DND-41 (cell line): ENCODE measurements at regions not wholly inside any gene's neighbourhood (a gene's known extent, or its start where the extent isn't known, plus 50 kb on each side); places are given as distances from the start of the nearest gene placed in this dataset.

Source experiments
- ATAC-seq: fragments of 200-7000 bp; cut with Tn5 transposase; 3 replicates; pipeline ENCODE4 v1.9.1; 2021; ENCODE audit warnings: low read depth; ENCODE audit not compliant: insufficient read depth
- DNase-seq: peaks from one replicate; pipeline ENCODE4 v3.0.0-alpha.2; 2020
- H2AFZ ChIP-seq: 2 replicates; pipeline ENCODE4 v1.6.0; 2012; ENCODE audit warnings: low read depth, low read length
- H3K27ac ChIP-seq: 2 replicates; pipeline ENCODE4 v1.5.1; 2012; ENCODE audit warnings: low read length, inconsistent platforms
- H3K27me3 ChIP-seq: fragments of 200-600 bp; sonication (generic); 2 replicates; pipeline ENCODE4 v1.6.0; 2012; ENCODE audit warnings: low read length, mild to moderate bottlenecking, inconsistent platforms; ENCODE audit not compliant: insufficient read depth, poor library complexity
- H3K36me3 ChIP-seq: 2 replicates; pipeline ENCODE4 v1.5.1; 2012; ENCODE audit warnings: low read length, inconsistent platforms; ENCODE audit not compliant: insufficient read depth
- H3K4me1 ChIP-seq: 2 replicates; pipeline ENCODE4 v1.5.1; 2012; ENCODE audit warnings: mild to moderate bottlenecking, low read length; ENCODE audit not compliant: insufficient read depth
- H3K4me2 ChIP-seq: 2 replicates; pipeline ENCODE4 v1.6.0; 2012; ENCODE audit warnings: mild to moderate bottlenecking, moderate library complexity, low read length, inconsistent platforms; ENCODE audit not compliant: insufficient read depth
- H3K4me3 ChIP-seq, 2 experiments: fragments of 200-600 bp in 1 of 2; shearing (Covaris generic) in 1 of 2; 2 replicates each; pipeline ENCODE4 v1.5.1; 2012 to 2016; ENCODE audit warnings: inconsistent platforms in 2 of 2, low read length in 2 of 2, mild to moderate bottlenecking in 2 of 2, low read depth in 1 of 2, moderate library complexity in 1 of 2
- H3K79me2 ChIP-seq: 2 replicates; pipeline ENCODE4 v1.6.0; 2012; ENCODE audit warnings: low read length, inconsistent platforms; ENCODE audit not compliant: insufficient read depth
- H3K9ac ChIP-seq: 2 replicates; pipeline ENCODE4 v1.6.0; 2012; ENCODE audit warnings: low read depth, mild to moderate bottlenecking, inconsistent platforms, low read length, moderate library complexity
- H3K9me3 ChIP-seq: 2 replicates; pipeline ENCODE4 v1.5.1; 2012; ENCODE audit warnings: low read length, moderate library complexity, mild to moderate bottlenecking, inconsistent platforms; ENCODE audit not compliant: insufficient read depth, severe bottlenecking
- H4K20me1 ChIP-seq: 2 replicates; pipeline ENCODE4 v1.6.0; 2012; ENCODE audit warnings: low read length; ENCODE audit not compliant: insufficient read depth
- CTCF ChIP-seq: IDR thresholded peaks from 2 replicates; pipeline ENCODE4 v1.5.1; 2012; ENCODE audit warnings: borderline replicate concordance, low read length, moderate library complexity, mild to moderate bottlenecking; ENCODE audit not compliant: poor library complexity, severe bottlenecking; ENCODE audit errors: extremely low read depth
- EZH2 ChIP-seq: IDR thresholded peaks from 3 replicates; pipeline ENCODE4 v1.6.1; 2012; ENCODE audit warnings: borderline replicate concordance, low read depth, mild to moderate bottlenecking, moderate library complexity, low read length, inconsistent platforms; ENCODE audit not compliant: severe bottlenecking

GRCh38 chr5:103962023-103962422, 399.4 kb upstream of the NUDT12 start:
- Histone ChIP-seq H3K4me3 (no peak overlapping the region), H3K9me3 (no peaks in the 10 kb centered on the region), H3K36me3 (no peaks in the 10 kb centered on the region), H3K4me1 (no peaks in the 10 kb centered on the region), H3K27me3 (no peaks in the 10 kb centered on the region), H3K4me2 (no peak overlapping the region), H4K20me1 (no peaks in the 10 kb centered on the region), H3K27ac (no peak overlapping the region), H2AFZ (no peak overlapping the region), H3K79me2 (no peaks in the 10 kb centered on the region), H3K9ac (no peak overlapping the region)
- ATAC-seq (no peak), DNase-seq (no peak)
- TF ChIP-seq EZH2 (no peak), CTCF (no peak)

DNA sequence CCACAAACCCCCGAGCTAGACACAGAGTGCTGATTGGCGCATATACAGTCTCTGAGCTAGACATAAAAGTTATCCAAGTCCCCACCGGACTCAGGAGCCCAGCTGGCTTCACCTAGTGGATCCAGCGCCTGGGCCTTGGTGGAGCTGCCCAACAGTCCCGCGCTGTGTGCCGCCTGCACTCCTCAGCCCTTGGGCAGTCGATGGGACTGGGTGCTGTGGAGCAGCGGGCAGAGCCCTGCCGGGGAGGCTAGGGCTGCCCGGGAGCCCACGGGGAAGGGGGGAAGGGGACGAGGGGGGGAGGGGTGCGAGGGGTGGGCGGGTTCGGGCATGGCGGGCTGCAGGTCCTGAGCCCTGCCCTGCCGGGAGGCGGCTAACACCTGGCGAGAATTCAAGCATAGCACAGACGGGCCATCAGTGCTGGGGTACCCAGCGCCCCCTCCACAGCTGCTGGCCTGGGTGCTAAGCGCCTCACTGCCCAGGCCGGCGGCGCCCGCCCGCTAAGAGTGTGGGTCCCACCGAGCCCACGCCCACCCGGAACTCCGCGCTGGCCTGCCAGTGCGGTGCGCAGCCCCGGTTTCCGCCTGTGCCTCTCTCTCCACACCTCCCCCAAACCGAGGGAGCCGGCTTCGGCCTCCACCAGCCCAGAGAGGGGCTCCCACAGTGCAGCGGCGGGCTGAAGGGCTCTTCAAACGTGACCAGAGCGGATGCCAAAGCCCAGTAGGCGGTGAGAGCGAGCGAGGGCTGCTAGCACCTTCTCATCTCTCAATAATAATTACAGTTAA, 391.2 kb upstream of the NUDT12 start:
- Histone ChIP-seq H2AFZ (no peak overlapping the region), H4K20me1 (no peaks in the 10 kb centered on the region), H3K27me3 (no peaks in the 10 kb centered on the region), H3K27ac (no peak overlapping the region), H3K36me3 (no peaks in the 10 kb centered on the region), H3K9ac (no peak overlapping the region), H3K4me3 (no peak overlapping the region), H3K4me2 (no peak overlapping the region), H3K9me3 (no peaks in the 10 kb centered on the region), H3K79me2 (no peaks in the 10 kb centered on the region), H3K4me1 (no peaks in the 10 kb centered on the region)
- DNase-seq, result no peak
- TF ChIP-seq EZH2, result no peak
- no peak for TF ChIP-seq CTCF
- no peak for ATAC-seq

DNA sequence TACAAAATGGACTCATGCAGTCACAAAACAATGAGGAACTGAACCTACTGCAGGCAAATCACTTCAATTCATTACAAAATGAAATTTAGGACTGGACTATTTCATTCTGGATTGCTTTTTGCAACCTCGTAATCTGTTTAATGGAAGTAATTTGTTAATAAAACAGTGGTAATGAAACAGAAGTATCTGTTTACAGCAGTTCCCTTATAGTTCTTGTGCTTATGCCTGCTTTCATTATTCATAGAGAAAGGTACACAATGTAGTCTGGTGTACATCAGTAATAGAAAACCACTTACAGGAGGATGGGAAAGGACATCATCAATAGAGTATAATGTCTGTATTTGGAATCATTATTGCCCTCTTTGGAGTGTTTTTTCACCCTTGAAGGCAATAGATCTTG, 389.2 kb upstream of the NUDT12 start:
- Histone ChIP-seq H3K4me3 (no peak overlapping the region), H3K27ac (no peak overlapping the region), H3K27me3 (no peaks in the 10 kb centered on the region), H2AFZ (no peak overlapping the region), H4K20me1 (no peaks in the 10 kb centered on the region), H3K79me2 (no peaks in the 10 kb centered on the region), H3K4me1 (no peaks in the 10 kb centered on the region), H3K36me3 (no peaks in the 10 kb centered on the region), H3K9ac (no peak overlapping the region), H3K9me3 (no peaks in the 10 kb centered on the region), H3K4me2 (no peak overlapping the region)
- TF ChIP-seq CTCF (no peak), EZH2 (no peak)
- no peak for DNase-seq
- no peak for ATAC-seq

DNA sequence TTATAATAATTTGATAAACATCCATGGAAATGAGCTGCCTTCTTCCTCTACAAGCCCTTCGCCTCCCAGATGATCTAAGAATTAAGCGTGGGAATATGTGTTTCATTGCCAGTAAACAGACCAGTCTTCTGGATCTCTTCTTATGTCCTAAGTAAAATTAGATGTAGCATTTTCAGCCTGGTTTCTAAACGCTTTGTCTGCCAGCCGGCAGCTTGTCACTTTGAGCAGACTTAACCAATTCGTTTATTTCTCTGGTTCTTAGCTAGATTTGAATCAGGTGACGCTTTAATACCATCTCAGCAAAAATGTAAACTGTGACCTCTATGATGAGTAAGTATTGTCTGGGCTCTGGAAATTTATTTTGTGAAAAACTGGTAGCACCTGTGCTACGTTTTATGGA, 380.6 kb upstream of the NUDT12 start:
- H3K27ac ChIP-seq, result no peak overlapping the region
- no peaks in the 10 kb centered on the region for H3K27me3 ChIP-seq
- no peak overlapping the region for H3K4me2 ChIP-seq
- no peaks in the 10 kb centered on the region for H3K36me3 ChIP-seq
- no peaks in the 10 kb centered on the region for H4K20me1 ChIP-seq
- no peak overlapping the region for H3K4me3 ChIP-seq
- H3K9me3 ChIP-seq, result no peaks in the 10 kb centered on the region
- DNase-seq, result no peak
- TF ChIP-seq EZH2 (no peak), CTCF (no peak)
- no peak overlapping the region for H3K9ac ChIP-seq
- no peaks in the 10 kb centered on the region for H3K79me2 ChIP-seq
- no peak overlapping the region for H2AFZ ChIP-seq
- no peak for ATAC-seq
- no peaks in the 10 kb centered on the region for H3K4me1 ChIP-seq
